22Rv1 (cell line): ENCODE measurements at regions not wholly inside any gene's neighbourhood (a gene's known extent, or its start where the extent isn't known, plus 50 kb on each side); places are given as distances from the start of the nearest gene placed in this dataset.

Experiments
- ZFX ChIP-seq: fragments of 450-650 bp; IDR thresholded peaks from 2 replicates; pipeline ENCODE4 v1.6.1; 2017; ENCODE audit warnings: antibody characterized with exemption, borderline replicate concordance
- TF ChIP-seq, protein P1 (sequence below): fragments of 450-650 bp; IDR thresholded peaks from 2 replicates; pipeline ENCODE4 v1.5.1; 2017; ENCODE audit warnings: mild to moderate bottlenecking

DNA sequence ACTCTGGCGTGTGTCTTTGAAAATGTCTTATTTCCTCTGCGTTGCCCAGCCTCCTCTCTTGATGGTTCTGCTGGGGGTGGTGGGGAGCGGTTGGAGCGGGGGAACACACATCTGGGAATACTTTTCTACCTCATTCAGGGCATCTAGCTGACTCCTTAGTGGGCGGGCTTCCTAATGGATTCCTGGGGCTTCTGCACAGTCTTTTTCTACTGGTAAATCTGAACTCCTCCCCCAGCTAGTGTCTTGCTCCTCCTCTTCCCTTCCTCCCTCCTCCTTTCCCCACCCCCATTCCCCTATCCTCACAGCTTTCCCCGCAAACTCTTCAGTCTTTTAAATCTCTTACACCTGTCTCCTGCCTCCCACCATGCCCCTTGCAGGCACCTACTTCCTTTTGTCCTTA, 74.4 kb downstream of the PRL start:
- TF ChIP-seq, protein P1, sequence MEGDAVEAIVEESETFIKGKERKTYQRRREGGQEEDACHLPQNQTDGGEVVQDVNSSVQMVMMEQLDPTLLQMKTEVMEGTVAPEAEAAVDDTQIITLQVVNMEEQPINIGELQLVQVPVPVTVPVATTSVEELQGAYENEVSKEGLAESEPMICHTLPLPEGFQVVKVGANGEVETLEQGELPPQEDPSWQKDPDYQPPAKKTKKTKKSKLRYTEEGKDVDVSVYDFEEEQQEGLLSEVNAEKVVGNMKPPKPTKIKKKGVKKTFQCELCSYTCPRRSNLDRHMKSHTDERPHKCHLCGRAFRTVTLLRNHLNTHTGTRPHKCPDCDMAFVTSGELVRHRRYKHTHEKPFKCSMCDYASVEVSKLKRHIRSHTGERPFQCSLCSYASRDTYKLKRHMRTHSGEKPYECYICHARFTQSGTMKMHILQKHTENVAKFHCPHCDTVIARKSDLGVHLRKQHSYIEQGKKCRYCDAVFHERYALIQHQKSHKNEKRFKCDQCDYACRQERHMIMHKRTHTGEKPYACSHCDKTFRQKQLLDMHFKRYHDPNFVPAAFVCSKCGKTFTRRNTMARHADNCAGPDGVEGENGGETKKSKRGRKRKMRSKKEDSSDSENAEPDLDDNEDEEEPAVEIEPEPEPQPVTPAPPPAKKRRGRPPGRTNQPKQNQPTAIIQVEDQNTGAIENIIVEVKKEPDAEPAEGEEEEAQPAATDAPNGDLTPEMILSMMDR, result no peak
- TF ChIP-seq ZFX, result no peak
